DND-41 (cell line): ENCODE measurements at regions not wholly inside any gene's neighbourhood (a gene's known extent, or its start where the extent isn't known, plus 50 kb on each side); places are given as distances from the start of the nearest gene placed in this dataset.

Source experiments
- EZH2 ChIP-seq: IDR thresholded peaks from 3 replicates; pipeline ENCODE4 v1.6.1; 2012; ENCODE audit warnings: borderline replicate concordance, low read depth, mild to moderate bottlenecking, moderate library complexity, low read length, inconsistent platforms; ENCODE audit not compliant: severe bottlenecking
- TF ChIP-seq, protein P1 (sequence below): IDR thresholded peaks from 2 replicates; pipeline ENCODE4 v1.5.1; 2012; ENCODE audit warnings: borderline replicate concordance, low read length, moderate library complexity, mild to moderate bottlenecking; ENCODE audit not compliant: poor library complexity, severe bottlenecking; ENCODE audit errors: extremely low read depth

DNA sequence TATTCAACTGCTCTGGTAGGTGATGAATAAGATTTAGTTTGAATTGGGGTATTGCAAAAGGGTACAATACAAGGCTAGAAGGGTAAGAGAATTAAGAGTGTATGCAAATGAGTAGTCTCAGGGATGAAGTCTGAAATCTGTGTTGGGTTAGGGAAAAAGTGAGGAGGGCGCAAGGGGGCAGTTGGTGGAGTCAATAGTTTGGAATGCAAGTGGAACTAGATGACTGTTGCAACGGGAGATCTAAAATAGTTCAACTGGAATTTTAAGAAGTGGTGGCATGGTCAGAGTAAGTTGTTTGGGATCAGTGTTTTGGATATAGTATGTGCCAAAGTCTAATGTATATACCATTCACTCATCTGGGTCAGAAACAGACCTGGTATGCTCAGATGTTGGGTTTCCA, 329.6 kb downstream of the GJA1 start:
- TF ChIP-seq, protein P1, sequence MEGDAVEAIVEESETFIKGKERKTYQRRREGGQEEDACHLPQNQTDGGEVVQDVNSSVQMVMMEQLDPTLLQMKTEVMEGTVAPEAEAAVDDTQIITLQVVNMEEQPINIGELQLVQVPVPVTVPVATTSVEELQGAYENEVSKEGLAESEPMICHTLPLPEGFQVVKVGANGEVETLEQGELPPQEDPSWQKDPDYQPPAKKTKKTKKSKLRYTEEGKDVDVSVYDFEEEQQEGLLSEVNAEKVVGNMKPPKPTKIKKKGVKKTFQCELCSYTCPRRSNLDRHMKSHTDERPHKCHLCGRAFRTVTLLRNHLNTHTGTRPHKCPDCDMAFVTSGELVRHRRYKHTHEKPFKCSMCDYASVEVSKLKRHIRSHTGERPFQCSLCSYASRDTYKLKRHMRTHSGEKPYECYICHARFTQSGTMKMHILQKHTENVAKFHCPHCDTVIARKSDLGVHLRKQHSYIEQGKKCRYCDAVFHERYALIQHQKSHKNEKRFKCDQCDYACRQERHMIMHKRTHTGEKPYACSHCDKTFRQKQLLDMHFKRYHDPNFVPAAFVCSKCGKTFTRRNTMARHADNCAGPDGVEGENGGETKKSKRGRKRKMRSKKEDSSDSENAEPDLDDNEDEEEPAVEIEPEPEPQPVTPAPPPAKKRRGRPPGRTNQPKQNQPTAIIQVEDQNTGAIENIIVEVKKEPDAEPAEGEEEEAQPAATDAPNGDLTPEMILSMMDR: no peak
- TF ChIP-seq EZH2: no peak
